ENCODE measurements at regions not wholly inside any gene's neighbourhood (a gene's known extent, or its start where the extent isn't known, plus 50 kb on each side); places are given as distances from the start of the nearest gene placed in this dataset.

DNA sequence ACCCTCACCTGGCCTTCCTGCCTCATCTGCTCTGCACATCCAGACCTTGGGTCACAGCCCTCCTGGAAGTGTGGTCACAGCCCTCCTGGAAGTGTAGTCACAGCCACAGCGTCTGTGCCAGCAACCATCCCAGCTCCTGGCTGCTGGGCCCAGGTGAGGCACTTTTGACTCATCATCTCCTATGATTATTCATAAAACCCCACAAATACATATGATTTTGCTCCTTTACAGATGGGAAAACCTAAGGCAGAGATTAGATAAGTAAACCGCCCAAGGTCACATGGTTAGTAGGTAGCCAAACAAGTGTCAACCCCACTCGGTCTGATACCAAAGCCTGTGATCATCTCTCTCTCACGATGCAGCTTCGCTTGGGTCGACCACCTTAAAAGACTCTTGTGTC, 94.3 kb downstream of the PRLHR start:
- DNase-seq (ENCODE audit: low read depth) = no peak

DNA sequence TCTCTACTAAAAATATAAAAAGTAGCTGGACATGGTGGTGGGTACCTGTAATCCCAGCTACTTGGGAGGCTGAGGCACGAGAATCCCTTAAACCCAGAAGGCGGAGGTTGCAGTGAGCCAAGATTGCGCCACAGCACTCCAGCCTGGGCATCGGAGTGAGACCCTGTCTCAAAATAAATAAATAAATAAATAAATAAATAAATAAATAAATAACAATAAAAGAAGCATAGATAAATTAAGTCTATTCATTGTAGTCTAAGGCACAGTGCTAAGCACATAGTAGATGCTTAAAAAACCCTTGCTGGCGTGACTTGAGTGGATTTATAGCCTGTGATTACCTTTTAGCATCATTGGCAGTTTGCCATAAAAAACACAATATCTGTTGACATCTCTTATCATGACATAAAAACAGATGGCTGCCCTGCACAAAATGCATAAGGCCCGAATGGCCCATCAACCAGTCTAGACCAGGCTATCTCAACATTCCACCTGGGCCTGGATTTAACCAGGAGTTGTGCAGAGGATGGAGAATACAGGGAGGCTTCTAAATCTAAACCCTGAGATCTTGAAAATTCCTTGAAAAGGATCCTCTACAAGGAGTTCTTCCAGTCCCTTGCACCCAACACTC, 94.9 kb downstream of the PRLHR start:
- no peak for DNase-seq (ENCODE audit: low read depth)

DNA sequence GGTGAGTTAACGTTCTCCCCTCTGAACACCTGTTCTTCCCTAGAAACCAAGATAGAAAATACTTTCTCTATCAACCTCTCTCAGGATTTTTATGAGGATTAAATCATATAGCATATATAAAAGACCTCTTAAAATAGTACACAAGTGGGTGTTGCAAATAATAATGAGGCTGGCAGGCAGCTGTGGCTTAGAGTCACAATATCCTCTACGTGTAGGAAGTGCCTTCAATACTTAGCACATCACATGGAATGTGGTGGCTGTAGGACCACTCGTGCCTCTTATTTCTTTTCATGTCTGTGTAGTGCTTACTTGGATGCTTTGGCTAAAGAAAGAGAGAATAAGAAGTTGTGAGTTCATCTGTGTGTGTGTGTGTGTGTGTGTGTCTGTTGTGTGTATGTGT, 96.3 kb downstream of the PRLHR start:
- no peak for DNase-seq (ENCODE audit: low read depth)

DNA sequence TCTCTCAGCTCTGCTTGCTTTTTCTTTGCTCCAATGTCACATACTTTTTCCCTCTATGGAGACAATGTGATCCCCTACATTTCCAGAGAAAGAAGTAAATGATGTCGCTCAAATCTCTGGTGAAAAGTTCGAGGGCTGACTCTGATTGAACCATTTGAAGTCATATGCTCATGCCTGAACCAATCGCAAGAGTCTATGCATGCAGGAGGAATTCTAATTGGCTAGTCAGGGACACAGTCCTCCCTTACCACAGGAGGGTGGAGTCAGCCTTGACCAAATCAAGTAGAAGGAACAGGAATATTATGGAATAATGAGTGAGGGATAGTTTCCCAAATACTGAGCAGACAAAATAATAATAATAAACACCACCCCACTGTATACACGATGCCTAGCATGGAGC, 96.8 kb downstream of the PRLHR start:
- no peak for DNase-seq (ENCODE audit: low read depth)

DNA sequence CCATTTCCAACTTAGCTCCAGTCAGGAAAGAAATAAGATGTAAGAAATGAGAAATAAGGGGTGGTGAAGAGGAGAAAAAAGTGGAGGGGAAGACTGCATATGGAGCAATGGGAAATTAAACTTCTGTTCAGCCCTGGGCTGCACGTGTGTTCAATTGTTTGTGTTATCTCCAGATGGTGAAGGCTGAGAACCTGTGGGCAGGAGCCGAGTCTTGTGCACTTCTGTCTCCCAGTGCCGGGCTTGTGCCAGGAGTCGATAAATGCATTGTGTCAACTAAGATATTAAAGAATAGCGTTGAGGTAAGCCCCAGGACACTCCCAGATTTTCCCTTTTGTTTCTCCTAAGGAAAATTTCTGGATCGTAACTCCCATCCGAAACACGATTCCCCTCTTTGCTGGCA, 98.2 kb downstream of the PRLHR start:
- no peak for DNase-seq (ENCODE audit: low read depth)

DNA sequence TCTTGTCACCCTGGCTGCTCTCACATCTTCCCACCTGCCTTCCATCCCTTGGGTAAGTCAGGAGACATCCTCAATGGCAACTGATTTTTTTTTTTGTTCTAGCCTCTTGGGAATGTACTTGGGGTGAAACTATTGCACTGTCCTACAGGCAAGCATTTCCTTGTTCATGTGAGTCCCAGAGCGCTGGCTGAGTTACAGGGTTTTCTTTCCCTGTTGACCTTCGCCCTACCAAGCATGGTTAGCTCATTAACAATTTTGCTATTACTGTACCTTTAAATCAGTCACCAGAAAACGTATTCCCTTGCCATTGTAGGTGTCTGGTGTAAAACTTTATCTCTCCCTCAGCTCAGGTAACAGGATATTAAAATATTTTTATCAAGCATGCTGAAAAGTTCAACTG, 98.9 kb downstream of the PRLHR start:
- DNase-seq (ENCODE audit: low read depth) = no peak

DNA sequence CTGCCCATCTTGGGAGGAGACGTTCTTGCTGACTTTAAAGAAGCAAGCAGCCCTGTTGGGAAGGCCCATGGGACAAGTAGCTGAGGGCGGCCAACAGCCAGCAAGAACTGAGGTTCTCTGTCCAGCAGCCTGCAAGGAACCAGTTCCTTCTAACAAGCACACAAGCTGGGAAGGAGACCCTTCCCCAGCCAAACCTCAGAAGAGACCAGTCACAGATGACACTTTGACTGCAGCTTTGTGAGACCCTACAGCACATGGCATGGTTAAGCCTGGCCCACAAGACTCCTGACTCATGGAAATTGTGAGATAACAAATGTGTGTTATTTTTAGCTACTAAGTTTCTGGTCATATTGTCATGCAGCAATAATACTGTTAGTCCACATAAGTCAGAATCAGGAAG, 99.9 kb downstream of the PRLHR start:
- DNase-seq (ENCODE audit: low read depth) = no peak

DNA sequence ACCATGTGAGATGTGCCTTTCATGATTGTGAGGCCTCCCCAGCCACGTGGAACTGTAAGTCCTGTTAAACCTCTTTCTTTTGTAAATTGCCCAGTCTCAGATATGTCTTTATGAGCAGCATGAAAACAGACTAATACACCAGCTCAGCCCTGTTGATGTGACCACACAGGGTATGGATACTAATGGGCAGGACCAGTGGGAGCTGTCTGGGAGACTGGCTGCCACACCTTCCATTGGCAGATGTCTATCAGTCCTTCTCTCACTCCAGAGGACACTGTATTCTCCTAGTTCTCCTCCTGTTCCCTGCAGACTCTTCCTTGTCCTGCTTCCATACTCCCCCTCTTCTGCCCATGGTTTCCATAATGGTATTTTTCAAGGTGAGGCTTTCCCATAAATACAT, 104.4 kb downstream of the PRLHR start:
- DNase-seq (ENCODE audit: low read depth) = no peak

DNA sequence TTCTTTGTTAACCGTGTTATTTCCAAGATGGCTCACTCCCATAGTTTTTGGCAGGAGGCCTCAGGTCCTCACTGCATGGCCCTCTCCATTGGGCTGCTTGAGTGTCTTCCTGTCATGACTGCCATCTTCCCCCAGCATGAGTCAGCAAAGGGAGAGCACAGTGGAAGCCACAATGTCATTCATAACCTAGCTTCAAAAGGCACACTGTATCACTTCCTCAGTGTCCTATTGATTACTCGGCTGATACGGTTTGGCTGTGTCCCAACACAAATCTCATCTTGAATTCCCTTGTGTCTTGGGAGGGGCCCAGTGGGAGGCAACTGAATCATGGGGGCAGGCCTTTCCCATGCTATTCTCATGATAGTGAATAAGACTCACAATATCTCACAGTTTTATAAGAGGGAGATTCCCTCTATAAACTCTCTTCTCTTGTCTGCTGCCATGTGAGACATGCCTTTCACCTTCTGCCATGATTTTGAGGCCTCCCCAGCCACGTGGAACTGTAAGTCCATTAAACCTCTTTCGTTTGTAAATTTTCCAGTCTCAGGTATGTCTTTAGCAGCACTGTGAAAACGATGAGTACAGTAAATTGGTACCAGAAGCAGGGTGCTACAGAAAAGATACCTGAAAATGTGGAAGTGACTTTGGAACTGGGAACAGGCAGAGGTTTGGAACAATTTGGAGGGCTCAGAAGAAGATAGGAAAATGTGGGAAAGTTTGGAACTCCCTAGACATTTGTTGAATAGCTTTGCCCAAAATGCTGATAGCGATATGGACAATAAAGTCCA, 106.5 kb downstream of the PRLHR start:
- no peak for DNase-seq (ENCODE audit: low read depth)

DNA sequence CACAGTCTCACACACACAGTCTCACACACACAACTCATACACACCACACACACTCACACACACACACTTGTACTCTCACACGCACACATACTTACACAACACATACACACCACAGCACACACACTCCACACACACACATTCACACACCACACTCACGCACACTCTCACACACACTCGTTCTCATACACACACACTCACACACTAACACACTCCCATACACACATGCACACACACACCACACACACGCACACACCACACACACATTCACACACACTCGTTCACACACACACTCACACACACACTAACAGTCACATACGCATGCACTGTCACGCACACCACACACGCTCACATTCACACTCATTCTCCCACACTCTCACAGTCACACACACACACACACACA, 109.8 kb downstream of the PRLHR start:
- DNase-seq (ENCODE audit: low read depth) = no peak

DNA sequence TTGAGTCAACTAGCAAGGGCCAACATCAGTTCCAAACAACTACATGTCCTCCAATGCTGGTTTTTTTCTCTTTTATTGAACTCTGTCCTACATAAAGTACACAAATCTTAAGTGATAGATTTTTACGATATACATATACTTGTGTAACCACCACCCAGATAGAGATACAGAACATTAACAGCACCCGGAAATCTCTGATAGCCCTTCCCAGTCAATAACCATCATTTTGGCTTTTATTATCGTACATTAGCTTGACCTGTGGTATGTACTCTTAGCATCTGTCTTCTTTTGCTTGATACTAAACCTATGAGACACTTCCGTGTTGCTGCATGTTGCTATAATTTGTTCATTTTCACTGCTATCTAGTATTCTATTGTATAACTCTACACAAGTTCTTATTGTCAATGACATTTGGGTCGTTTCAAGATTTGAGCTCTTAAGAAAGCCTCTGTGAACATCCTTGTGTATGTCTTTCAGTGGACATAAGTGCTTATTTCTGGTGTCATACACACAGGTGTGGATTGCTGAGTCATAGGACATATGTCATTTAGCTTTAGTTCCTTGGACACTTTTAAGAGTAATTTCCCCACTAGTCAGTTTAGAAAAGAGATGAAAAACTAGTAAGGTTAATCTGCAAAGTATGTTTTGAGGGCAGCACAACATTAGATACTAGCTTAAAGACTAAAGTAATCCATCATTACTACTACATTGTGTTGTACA, 111.1 kb downstream of the PRLHR start:
- DNase-seq (ENCODE audit: low read depth) = no peak

DNA sequence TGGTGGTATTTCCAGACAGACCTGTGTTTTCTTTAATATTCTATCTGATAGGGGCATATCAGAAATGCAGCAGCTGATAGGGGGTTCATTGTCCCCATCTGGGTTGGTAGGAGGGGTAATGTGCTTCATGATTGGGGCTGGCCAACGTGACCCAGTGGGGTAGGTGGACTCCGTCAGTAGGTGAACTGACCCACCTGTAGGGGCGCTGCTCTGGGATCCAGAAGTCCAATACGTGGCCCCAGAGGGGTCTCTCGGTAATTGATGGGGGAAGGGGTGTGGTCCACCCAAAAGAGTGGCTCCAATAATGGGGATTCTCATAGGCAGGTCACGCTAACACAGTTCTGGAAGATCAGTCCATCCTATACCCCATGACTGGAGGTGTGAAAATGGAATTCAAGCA, 112.0 kb downstream of the PRLHR start:
- no peak for DNase-seq (ENCODE audit: low read depth)

DNA sequence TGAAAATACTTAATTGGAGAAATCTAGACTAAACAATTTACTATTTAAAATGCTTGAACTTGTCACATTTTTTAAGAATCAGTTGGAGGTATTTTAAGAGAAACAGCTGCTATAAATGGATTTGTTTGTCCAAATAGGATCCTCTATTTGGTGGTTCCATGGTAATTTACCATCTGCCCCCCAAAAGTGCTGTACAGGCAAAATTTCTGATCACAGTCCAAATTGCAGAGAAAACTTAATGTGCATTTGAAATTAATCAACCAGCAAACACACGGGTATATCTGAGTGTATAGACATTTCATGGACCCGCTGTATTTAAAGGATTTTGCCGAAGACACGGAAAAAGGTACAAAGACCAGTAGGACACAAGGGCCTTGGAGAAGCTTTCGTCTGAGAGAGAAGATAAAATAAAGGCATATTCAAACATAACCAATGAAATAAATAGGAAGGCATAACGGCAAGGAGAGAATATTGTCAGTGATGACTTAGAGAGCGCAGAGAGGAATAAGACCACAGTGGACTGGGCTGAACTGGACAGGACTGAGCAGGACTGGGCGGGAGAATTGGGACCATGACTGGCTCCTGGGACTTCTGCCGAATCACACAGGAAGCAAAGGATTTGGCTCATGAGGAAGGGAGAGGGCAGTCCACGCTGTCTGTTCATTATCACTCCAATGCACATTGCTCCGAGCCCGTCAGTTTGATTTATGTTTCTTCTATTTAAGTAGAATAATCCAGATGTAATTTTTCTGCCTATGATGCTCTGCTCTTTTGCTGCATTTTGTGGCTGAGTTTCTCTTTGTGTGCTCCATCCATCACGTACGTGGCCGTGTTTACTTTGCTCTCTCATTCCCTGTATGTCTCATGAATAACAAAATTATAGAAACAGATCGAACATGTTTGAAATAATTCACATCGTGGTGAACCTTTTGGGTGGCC, 112.8 kb downstream of the PRLHR start:
- DNase-seq (ENCODE audit: low read depth) = no peak

DNA sequence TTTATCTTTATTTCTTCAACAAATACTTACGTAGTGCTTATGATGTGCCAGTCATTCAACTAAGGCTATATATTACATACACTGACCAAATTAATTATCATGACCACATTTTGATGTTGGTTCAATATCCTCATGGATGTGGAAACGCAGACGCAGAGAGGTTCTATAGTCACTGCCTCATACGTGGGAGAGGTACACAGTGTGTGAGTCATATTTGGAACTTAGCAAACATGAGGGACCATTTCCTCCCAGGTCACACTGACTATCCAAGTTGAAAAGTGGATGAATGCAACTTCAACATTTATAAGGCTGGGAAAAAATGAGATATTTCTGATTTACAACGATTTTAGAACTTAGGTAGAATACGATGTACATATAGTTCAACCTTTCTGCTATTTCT, 113.6 kb downstream of the PRLHR start:
- DNase-seq (ENCODE audit: low read depth) = no peak

DNA sequence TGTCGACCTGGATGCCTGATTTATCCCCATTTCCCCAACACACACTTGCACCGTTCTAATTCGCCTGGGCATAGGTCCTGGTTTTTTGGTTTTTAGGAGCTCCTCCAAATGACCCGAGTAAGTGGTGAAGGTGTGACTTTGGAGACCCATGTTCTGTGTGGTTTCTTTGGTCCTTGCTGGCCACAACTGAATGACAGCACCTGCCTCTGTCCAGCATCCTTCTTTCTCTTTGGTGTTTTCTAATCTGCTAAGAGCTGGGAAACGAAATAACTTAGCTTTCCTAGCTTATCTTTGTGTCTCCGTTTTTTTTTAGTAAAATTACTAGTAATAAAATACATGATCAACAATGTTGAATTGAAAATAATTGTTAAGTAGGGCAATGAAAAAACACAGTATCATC, 120.2 kb downstream of the PRLHR start:
- DNase-seq (ENCODE audit: low read depth) = no peak

DNA sequence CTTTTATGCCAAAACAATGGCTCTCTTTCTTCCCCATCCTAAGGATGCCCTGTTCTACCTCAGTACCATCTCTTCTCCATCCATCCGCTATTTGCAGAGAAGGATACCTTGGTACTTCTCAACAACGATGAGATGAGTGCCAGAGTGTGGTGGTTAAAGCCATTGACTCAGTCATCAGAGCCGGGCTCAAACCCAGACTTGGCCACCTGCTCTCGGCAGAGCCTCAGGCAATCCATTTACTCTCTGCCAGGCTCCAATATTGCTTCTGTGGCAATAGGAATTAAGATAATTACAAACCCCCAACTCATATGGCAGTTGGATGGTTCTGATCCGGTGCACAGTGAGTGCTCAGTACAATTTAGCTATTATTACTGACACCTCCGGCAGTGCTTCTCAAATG, 121.3 kb downstream of the PRLHR start:
- DNase-seq (ENCODE audit: low read depth) = no peak

DNA sequence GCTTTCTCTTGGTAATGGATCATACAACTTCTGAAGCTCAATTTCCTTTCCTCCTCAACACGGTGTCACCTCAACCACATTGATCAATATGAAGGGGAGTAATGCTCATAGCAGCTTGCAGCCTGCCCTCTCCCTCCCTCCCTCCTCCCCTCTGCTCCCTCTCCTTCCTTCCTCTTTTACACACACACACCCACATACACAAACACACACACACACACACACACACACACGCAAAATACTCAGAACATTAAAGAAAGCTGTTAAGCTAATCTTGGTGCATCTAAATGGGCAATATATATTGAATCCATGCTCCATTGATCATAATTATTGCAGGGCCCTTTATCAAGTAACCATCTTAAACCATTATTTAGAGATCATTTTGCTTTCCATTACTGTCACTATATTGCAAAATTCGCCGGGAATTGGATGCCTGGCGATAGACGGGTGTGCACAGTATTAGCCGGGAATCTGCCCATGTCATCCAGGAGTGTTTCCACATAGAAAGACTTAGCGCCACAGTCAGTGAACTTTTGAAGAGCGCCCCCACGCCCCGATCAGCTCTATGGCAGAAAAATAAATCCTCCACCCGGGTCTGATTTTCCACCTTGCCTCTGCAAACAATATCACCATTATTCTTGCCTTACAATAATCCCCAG, 122.0 kb downstream of the PRLHR start:
- DNase-seq (ENCODE audit: low read depth) = no peak

DNA sequence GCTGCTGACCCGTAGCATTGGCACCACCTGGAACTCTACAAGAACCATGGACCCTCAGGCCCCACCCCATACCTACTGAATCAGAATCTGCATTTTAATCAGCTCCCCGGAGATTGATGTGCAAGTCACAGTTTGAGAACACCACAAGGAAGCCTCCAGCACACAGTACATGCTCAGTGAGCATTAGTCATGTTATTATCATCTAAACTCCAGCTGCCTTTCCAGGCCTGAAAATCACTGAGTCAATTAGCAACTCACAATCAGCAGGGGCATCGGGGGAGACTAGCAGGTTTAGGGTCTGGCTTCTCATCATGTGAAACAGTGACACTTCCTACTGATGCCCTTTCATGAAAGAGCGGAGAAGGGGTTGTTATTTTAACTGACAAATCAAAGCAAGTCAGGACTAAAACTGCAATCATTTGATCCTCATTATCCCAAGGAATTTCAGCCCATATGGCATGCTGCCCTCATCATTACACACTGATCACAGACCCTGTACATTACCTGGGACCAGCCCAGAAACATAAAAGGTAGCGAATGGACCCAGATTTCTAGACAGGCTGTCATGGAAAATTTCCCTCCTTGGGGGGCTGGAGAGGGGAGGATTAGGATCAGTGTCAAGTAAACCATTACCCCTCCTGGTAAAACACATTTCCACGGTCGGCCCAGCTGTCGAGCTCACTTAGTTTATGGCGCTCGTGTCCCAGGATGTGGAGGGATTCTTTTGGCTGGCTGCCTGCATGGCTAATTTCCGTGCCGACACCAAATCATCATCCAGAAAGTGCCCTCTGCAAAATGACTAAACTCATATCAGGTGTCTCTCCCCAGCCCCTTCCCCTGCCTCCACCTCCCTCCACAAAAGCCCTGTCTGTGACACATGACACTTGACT, 122.8 kb downstream of the PRLHR start:
- no peak for DNase-seq (ENCODE audit: low read depth)

DNA sequence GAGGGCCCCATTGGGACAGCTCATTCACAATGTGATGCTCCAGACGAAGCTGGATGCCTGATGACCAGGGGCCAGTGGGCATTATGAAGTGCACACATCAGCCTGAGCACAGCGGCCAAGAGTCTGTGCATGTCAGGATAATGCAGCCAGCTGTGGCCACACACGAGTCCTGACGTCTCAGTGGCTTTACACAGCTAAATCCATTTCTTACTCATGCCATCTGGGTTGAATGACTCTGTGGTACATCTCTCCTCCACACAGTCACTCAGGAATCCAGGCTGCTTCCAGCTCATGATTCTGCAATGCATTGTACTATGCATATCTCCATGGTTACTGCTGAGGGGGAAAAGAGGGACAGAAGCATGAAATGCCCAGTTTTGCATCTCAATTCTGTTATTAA, 123.6 kb downstream of the PRLHR start:
- DNase-seq (ENCODE audit: low read depth) = no peak

DNA sequence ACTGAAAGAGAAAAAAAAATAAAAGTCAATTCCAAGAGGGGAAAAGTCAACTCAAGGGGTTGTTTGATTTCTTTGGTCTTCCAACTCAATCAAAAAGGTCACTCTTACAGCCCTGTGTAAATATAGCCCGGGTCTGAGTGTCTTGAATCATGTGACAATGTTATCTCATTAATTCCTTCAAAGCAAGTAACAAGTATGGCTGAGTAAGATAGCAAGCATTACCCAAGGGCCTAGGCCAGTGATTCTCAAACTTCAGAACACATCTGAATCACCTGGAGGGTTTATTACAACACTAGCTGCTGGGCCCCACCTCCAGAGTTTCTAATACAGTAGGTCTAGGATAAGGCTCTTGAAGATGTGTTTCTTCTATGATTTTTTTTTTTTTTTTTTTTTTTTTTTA, 125.0 kb downstream of the PRLHR start:
- DNase-seq (ENCODE audit: low read depth) = no peak

DNA sequence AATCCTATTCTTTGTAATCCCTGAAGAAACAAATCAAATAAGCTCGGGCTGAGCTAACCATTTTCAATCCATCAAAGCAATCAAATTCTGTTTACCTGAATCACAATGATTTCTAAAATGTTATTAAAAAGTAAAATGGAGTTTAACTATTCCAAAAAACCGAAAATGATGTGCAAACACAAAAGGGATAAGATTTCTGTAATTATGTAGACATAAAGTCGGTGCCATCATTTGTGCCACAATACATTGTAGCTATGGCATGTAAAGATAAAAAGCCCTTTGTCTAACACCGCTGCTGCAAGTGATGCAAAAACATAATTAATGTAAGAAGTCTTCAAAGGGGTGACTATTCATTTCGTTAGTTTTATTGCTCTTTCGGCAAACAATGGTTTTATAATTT, 125.1 kb upstream of the FAM204A start:
- no peak for DNase-seq (ENCODE audit: low read depth)
